ENCODE measurements at regions not wholly inside any gene's neighbourhood (a gene's known extent, or its start where the extent isn't known, plus 50 kb on each side); places are given as distances from the start of the nearest gene placed in this dataset.

DNA sequence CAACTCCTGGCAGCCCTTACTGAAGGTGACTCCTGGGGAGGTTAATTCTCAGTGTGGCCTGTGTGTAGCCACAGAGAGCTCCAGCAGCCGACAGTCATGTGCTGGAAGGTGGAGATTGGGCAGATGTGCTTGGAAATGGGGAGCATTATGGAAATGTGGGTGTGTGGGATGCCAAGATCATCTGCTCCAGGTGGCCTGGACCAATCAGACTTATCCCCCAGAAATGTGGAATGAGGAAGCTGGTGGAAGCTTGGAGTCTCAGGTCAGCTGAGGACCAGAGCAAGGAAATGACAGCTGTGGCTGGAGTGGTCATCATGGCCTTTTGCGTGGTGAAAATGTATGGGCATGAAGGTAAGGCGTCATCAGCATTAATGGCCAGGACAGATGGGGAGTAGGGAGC, 234.0 kb downstream of the MIAT start:
- no peak for ATAC-seq
- Mint-ChIP-seq H3K36me3 (ENCODE audit: low read depth) (no peaks in the 10 kb centered on the region), H3K27me3 (ENCODE audit: low read depth) (no peaks in the 10 kb centered on the region), H3K4me1 (ENCODE audit: low read depth) (no peaks in the 10 kb centered on the region), H3K27ac (no peak overlapping the region), H3K9me3 (ENCODE audit: insufficient read depth) (no peaks in the 10 kb centered on the region), H3K4me3 (no peak overlapping the region)
- no peak for DNase-seq
- ChIA-PET CTCF (no interaction called here), POLR2A (no interaction called here)

DNA sequence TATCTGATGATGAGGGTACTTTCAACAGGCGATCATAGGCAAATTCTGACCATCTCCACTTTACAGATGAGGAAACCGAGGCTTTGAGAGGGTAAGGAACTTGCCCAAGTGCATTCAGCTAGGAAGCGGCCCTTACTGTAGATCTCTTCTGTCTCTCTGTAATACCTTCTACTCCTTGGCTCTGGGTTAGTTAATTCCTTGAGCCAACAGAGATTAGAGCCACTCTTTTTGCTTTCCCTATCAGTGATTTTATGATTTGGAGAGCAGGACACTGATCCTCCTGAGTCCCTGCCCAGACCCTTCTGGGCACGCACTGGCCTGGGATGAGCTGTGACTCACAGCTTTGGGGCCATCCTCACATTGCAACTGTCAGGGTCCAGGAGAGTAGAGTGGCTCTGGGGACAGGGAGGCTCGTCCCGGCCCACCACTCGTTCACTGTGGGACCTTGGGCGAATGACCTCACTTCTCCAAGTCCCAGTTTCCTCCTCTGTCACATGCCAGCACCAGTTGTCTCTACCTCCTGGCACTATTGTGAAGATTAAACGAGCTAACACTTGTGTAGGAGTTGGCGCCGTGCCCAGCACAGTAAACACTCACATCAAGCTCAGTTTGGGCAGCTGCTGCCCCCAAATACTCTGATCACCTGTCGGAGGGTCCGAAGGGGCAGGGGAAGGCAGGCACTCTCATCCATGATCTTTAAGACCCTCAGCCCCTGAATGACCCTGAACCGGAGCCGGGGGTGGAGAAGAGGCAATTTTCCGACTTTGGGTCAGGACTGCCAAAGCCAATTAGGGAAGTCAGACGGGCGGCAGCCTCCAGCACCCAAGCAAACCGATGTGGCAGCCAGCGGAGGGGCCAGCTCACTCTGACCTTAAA, 235.0 kb downstream of the MIAT start:
- Mint-ChIP-seq H3K9me3 (ENCODE audit: insufficient read depth) (no peaks in the 10 kb centered on the region), H3K4me3 (no peak overlapping the region), H3K4me1 (ENCODE audit: low read depth) (no peaks in the 10 kb centered on the region), H3K27me3 (ENCODE audit: low read depth) (no peaks in the 10 kb centered on the region), H3K36me3 (ENCODE audit: low read depth) (no peaks in the 10 kb centered on the region), H3K27ac (no peak overlapping the region)
- CTCF ChIA-PET, result no interaction called here
- DNase-seq (peak; percentile 14), ATAC-seq (no peak)
- POLR2A ChIA-PET, result no interaction called here

GRCh38 chr22:26893173-26894110, 236.1 kb downstream of the MIAT start:
- DNase-seq (peak; percentile 4), ATAC-seq (no peak)
- CTCF ChIA-PET, result no interaction called here
- POLR2A ChIA-PET, result no interaction called here
- Mint-ChIP-seq H3K36me3 (ENCODE audit: low read depth) (no peaks in the 10 kb centered on the region), H3K9me3 (ENCODE audit: insufficient read depth) (no peaks in the 10 kb centered on the region), H3K27me3 (ENCODE audit: low read depth) (no peaks in the 10 kb centered on the region), H3K4me3 (no peak overlapping the region), H3K4me1 (ENCODE audit: low read depth) (no peaks in the 10 kb centered on the region), H3K27ac (no peak overlapping the region)

GRCh38 chr22:26894362-26894761, 237.0 kb downstream of the MIAT start:
- DNase-seq, result no peak
- no peaks in the 10 kb centered on the region for H3K4me1 Mint-ChIP-seq (ENCODE audit: low read depth)
- no peak overlapping the region for H3K27ac Mint-ChIP-seq
- ChIA-PET CTCF (no interaction called here), POLR2A (no interaction called here)
- H3K4me3 Mint-ChIP-seq, result no peak overlapping the region
- H3K36me3 Mint-ChIP-seq (ENCODE audit: low read depth), result no peaks in the 10 kb centered on the region
- no peaks in the 10 kb centered on the region for H3K9me3 Mint-ChIP-seq (ENCODE audit: insufficient read depth)
- no peak for ATAC-seq
- H3K27me3 Mint-ChIP-seq (ENCODE audit: low read depth), result no peaks in the 10 kb centered on the region

GRCh38 chr22:26894766-26895485, 237.5 kb downstream of the MIAT start:
- H3K36me3 Mint-ChIP-seq (ENCODE audit: low read depth), result no peaks in the 10 kb centered on the region
- no peaks in the 10 kb centered on the region for H3K4me1 Mint-ChIP-seq (ENCODE audit: low read depth)
- CTCF ChIA-PET, result no interaction called here
- no peaks in the 10 kb centered on the region for H3K27me3 Mint-ChIP-seq (ENCODE audit: low read depth)
- no peak for ATAC-seq
- no peak overlapping the region for H3K4me3 Mint-ChIP-seq
- POLR2A ChIA-PET, result no interaction called here
- no peak overlapping the region for H3K27ac Mint-ChIP-seq
- DNase-seq, result peak; percentile 17
- no peaks in the 10 kb centered on the region for H3K9me3 Mint-ChIP-seq (ENCODE audit: insufficient read depth)

DNA sequence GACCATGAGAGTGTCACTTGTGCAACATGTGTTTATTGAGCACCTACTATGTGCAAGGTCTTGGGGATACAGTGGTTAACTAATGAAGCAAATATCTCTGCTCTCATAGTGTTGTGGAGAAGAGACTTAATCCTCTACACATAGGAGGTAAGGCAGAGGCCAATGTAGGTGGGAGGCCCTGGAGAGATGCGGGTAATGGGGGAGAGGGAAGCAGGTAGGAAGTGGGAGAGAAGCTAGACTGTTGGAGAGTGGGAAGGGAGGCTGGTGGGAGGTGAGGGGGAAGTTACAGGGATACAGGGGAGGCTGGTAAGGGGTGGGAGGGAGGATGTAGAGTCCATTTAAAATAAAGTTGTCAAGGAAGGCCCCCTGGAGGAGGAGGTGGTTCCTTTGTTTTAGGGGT, 240.0 kb downstream of the MIAT start:
- Mint-ChIP-seq H3K27me3 (ENCODE audit: low read depth) (peaks cover 14% of the 10 kb centered on the region), H3K4me3 (no peak overlapping the region), H3K27ac (no peak overlapping the region), H3K36me3 (ENCODE audit: low read depth) (no peaks in the 10 kb centered on the region), H3K9me3 (ENCODE audit: insufficient read depth) (no peaks in the 10 kb centered on the region), H3K4me1 (ENCODE audit: low read depth) (no peaks in the 10 kb centered on the region)
- ATAC-seq (no peak), DNase-seq (no peak)
- CTCF ChIA-PET, result no interaction called here
- POLR2A ChIA-PET, result no interaction called here

DNA sequence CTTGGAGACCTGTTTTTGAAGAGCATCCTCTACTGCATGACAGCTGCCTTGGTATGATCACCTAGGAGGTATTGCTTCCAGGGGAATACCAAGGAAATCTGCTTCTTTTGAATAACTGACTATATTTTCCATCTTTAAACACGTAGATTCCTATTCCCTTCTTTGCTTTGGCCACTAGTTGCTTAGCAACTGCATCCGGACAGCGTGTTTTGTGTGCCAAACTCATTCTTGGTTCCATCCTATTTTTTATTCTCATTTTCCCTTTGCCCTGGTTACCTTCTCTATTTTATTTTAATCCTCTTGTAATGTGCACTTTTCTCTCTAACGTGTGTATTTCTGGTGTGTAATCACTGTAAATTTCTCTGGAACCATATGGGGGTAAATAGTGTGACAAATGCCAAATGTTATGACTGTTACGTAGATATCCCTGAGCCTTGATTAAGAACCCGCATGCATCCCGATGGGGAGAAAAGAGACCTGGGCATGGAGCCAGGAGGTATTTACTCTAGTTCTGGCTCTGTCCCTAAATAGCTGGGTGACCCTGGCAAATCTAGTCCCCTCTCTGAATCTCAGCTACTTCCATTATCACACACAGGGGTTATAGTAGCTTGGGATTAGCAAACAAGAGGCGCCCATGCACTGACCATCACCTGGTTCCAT, 241.7 kb downstream of the MIAT start:
- Mint-ChIP-seq H3K4me1 (ENCODE audit: low read depth) (peaks cover 3% of the 10 kb centered on the region), H3K27me3 (ENCODE audit: low read depth) (peaks cover 27% of the 10 kb centered on the region), H3K27ac (no peak overlapping the region), H3K36me3 (ENCODE audit: low read depth) (no peaks in the 10 kb centered on the region), H3K4me3 (no peak overlapping the region), H3K9me3 (ENCODE audit: insufficient read depth) (no peaks in the 10 kb centered on the region)
- ATAC-seq, result no peak
- no peak for DNase-seq
- ChIA-PET CTCF (no interaction called here), POLR2A (no interaction called here)

DNA sequence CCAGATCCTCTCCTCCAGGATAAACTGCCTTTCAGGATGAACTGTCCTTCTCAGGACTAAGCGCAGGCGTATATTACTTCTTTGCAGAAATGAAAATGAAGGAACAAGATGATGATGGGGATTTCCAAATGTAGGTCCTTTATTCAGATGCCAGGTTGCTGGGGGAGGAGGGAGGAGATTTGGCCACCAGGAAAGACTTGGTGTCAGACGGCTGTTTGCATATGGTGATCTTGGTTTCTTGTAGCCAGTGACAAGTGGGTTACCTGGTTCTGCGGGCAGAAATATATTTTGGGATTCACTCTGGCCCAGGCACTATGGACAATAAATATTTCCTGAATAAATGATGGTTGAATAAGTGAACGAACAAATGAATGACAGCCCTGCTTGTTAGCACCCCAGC, 243.4 kb downstream of the MIAT start:
- ATAC-seq (no peak), DNase-seq (no peak)
- H3K27me3 Mint-ChIP-seq (ENCODE audit: low read depth), result peaks cover 42% of the 10 kb centered on the region
- ChIA-PET CTCF (no interaction called here), POLR2A (no interaction called here)
- no peak overlapping the region for H3K4me3 Mint-ChIP-seq
- no peaks in the 10 kb centered on the region for H3K9me3 Mint-ChIP-seq (ENCODE audit: insufficient read depth)
- no peak overlapping the region for H3K27ac Mint-ChIP-seq
- peaks cover 3% of the 10 kb centered on the region for H3K4me1 Mint-ChIP-seq (ENCODE audit: low read depth)
- no peaks in the 10 kb centered on the region for H3K36me3 Mint-ChIP-seq (ENCODE audit: low read depth)

DNA sequence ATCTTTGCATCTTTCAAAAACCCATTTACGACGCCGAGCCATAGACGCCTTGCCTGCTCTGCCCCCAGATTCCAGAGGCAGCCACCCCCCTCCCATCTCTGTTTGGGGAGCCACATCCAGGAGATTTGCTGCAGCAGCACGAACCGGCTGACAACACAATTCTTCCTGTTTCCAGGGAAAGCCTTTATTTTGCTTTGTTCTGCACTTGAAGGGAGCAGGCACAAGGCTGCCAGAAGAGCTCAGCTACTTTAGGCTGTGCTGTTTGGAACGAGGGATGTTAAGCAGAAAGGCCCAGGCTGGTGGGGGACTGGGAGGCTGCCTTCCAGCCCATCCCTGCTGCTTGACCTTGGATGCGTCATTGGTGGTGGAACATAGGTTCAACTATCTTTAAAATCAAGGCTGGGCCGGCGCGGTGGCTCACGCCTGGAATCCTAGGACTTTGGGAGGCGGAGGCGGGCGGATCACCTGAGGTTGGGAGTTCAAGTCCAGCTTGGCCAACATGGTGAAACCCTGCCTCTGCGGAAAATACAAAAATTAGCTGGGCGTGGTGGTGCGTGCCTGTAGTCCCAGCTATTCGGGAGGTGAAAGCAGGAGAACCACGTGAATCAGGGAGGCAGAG, 243.9 kb downstream of the MIAT start:
- H3K9me3 Mint-ChIP-seq (ENCODE audit: insufficient read depth), result no peaks in the 10 kb centered on the region
- no peak overlapping the region for H3K4me3 Mint-ChIP-seq
- CTCF ChIA-PET, result no interaction called here
- no peak overlapping the region for H3K27ac Mint-ChIP-seq
- H3K36me3 Mint-ChIP-seq (ENCODE audit: low read depth), result no peaks in the 10 kb centered on the region
- H3K4me1 Mint-ChIP-seq (ENCODE audit: low read depth), result peaks cover 3% of the 10 kb centered on the region
- DNase-seq (no peak), ATAC-seq (no peak)
- POLR2A ChIA-PET, result no interaction called here
- H3K27me3 Mint-ChIP-seq (ENCODE audit: low read depth), result peaks cover 42% of the 10 kb centered on the region

- H3K9me3 Mint-ChIP-seq (ENCODE audit: insufficient read depth), result no peaks in the 10 kb centered on the region
- ChIA-PET CTCF (interaction anchor here (0.7 kb wide), 1 partner anchor 13 kb away, joined by 3 read pairs; no protein-coding TSS in a partner anchor), POLR2A (no interaction called here)
- H3K36me3 Mint-ChIP-seq (ENCODE audit: low read depth), result no peaks in the 10 kb centered on the region
- no peak overlapping the region for H3K27ac Mint-ChIP-seq
- DNase-seq (no peak), ATAC-seq (no peak)
- H3K27me3 Mint-ChIP-seq (ENCODE audit: low read depth), result peaks cover 42% of the 10 kb centered on the region
- H3K4me1 Mint-ChIP-seq (ENCODE audit: low read depth), result peaks cover 3% of the 10 kb centered on the region
- no peak overlapping the region for H3K4me3 Mint-ChIP-seq
Observed at GRCh38 chr22:26902401-26903029, 245.1 kb downstream of the MIAT start.
